NCI-H774 (cell line): ENCODE measurements at regions not wholly inside any gene's neighbourhood (a gene's known extent, or its start where the extent isn't known, plus 50 kb on each side); places are given as distances from the start of the nearest gene placed in this dataset.
"Not testable (repeated sequence)": the region's sequence is repeated elsewhere in the genome, so short reads cannot be mapped to it uniquely, and the experiment has no call there.

ENCODE experiments used
- DNase-seq: peaks from one replicate; lab custom pipeline; 2025; lab: John Stamatoyannopoulos, UW

GRCh38 chr1:165147799-165148198 lies 208.7 kb downstream of the LMX1A start:
- no peak for DNase-seq

GRCh38 chr1:165144757-165145397 lies 211.6 kb downstream of the LMX1A start:
- peak; percentile 53 for DNase-seq

GRCh38 chr1:165143437-165144065 lies 213.0 kb downstream of the LMX1A start:
- DNase-seq = no peak

- DNase-seq = no peak
Observed at GRCh38 chr1:165138960-165139359, 217.6 kb downstream of the LMX1A start.

DNA sequence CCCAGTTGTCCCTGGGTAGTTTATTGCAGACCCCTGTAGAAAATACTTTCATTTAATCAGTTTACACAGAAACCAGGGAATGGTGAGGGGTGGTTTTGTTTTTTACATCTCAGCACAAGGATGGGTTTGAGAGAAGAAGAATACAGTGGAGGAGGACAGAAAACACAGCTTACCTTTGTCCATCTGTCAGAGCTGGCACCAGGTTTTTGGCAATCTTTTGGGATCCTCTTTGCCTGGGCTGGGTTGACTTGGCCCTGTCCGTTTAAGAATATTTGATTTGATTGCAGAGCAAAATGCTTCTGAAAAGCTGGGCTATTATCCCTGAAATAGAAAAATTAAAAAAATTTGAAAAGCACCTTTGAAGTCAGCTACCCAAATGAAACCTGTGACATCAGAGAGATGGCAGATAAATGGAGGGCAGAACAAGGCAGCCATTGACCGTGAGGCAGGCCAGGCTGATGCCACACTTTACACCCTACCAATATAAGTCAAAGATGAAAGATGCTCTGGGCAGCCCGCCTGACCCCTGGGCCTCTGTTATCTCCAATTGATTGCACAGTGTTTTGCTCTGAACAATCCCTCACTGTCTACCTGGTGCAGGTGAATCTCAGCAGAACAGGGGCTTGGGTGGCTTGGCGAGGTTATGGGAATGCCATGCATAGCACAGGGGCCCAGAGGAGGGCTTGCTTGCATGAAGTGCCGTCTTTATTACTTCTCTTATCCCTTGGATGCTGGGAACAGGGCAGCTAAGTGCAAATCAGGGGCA lies 218.8 kb downstream of the LMX1A start:
- DNase-seq = no peak

DNA sequence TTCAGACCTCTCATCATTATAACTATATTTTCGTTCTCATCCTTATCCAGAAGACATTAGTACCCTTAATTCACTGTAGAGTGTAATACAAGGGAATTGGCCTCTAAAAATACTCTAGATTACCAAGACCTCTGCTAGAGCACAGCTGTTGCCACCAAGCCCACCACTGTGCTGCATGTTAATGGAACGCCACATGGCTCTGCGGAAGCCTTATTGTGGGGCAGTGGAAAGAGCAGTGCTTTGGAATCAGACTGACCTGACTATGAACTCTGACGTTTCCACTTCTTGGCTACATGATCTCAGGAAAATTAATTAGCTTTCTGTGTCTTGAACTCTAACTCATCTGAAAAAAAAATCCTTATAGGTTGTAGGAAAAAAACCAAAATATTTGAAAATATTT lies 222.1 kb downstream of the LMX1A start:
- no peak for DNase-seq

DNA sequence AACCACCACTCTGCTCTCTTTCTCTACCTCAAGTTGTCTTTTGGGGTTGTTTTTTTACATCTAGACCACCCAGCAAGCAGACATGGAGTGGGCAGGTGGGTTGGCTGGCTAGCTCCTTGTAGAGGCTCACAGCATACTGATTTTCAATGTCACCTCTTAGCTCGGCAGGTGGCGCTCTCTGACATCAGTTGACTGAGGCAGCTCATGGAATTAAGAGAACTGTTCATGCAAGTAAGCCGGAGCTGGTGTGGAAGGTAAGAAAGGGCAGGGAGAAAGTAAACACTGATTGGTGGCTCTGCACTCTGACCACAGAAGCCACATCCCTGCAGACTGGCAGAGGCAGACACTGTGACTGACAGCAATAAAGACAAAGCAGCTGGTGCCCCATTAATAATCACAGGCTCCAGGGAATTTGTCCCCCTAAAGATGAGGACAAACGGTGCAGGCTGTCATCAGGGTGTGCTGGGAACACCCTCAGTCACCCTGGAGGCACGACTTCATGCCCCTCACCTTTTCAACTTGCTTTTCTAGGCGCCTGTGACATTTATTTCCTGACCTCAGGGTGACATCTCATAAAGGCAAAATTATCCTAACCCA lies 226.8 kb downstream of the LMX1A start:
- peak; percentile 82 for DNase-seq

DNA sequence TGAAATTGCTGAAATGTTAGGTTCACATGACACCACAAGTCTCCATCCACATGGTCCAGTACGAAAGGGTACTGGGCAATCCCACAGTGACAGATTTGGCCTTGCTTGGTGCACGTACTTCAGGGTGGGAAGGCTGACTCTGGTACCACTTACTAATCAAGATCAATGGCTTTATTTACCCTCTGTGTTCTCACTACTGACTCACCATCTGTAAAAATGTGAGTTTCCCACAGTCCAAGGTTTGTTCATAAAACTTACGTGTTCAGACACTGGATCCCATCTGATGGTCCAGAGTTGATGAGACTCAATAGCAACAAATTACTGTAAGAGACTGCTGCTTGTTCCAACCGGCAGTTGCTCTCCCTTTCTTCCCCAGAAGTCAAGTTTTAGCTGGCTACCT lies 231.7 kb downstream of the LMX1A start:
- DNase-seq = no peak

GRCh38 chr1:165119086-165119485 lies 237.4 kb downstream of the LMX1A start:
- no peak for DNase-seq

GRCh38 chr1:165117482-165117881 lies 239.0 kb downstream of the LMX1A start:
- no peak for DNase-seq

DNA sequence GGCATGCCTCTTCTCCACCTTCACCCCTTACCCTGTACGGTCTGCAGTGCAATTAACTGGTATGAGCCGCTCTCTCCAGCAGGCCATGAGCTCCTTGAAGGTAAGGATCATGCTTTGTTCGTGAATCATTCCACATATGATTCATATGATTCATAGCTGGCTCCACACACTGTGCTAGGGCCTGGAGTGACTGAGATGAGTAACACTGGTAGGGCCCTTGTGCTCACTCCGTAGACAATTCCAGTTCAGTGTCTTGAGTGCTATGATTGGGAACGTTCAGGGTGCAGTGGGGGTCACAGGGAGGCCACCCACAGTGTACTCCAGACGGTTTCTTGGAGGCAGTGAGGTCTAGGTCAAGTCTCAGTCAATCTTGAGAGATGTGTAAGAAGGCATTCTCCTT lies 239.8 kb downstream of the LMX1A start:
- no peak for DNase-seq

DNA sequence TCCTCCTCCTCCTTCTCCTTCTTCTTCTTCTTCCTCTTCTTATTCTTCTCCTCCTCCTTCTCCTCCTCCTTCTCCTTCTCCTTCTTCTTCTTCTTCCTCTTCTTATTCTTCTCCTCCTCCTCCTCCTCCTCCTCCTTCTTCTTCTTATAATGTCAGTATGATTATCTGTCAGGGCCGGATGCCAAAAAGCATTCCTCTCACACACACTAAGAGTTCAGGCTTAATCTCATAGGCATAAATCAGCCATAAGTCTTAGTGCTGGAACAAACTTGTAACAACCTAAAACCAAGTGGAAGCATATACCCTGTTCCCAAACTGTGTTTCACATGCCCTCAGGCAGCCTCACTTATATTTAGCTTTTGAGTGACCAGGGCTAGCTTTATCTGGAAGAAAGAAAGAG lies 240.3 kb downstream of the LMX1A start:
- DNase-seq = no peak

- no peak for DNase-seq
Observed at GRCh38 chr1:165114889-165115285, 241.6 kb downstream of the LMX1A start.

GRCh38 chr1:165114022-165114888 lies 242.3 kb downstream of the LMX1A start:
- peak; percentile 70 for DNase-seq

DNA sequence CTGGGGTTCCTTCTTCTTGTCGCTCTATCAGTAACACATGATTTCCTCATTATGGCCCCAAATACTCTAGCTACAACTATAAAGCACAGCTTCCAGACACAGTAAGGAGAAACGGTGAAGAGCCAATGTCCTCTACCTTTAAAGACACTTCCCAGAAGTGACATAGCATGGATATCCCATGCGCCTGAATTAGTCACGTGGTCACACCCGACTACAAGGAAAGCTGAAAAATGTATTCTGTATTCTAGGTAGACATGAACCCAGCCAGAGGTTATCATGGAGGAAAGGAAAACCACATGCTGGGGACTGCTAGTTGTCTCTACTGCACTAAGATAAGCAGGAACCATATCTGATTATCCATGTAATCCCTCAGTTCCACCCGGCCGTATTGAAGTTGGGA lies 244.3 kb downstream of the LMX1A start:
- DNase-seq = no peak

GRCh38 chr1:165109013-165109412 lies 247.5 kb downstream of the LMX1A start:
- peak; percentile 62 for DNase-seq

DNA sequence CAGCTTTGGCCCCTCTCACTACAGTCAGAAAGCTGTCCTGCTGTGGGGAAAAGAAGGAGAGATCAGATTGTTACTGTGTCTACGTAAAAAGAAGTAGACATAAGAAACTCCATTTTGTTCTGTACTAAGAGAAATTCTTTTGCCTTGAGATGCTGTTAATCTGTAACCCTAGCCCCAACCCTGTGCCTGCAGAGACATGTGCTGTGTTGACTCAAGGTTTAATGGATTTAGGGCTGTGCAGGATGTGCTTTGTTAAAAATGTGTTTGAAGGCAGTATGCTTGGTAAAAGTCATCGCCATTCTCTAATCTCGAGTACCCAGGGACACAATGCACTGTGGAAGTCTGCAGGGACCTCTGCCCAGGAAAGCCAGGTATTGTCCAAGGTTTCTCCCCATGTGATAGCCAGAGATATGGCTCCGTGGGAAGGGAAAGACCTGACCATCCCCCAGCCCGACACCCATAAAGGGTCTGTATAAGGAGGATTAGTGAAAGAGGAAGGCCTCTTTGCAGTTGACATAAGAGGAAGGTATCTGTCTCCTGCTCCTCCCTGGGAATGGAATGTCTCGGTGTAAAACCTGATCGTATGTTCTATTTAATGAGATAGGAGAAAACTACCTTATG lies 263.9 kb downstream of the LMX1A start:
- not testable (repeated sequence) for DNase-seq

- DNase-seq = no peak
Observed at GRCh38 chr1:165080253-165080896, 276.1 kb downstream of the LMX1A start.

- DNase-seq = no peak
Observed at GRCh38 chr1:165078391-165078790, 278.1 kb downstream of the LMX1A start.

DNA sequence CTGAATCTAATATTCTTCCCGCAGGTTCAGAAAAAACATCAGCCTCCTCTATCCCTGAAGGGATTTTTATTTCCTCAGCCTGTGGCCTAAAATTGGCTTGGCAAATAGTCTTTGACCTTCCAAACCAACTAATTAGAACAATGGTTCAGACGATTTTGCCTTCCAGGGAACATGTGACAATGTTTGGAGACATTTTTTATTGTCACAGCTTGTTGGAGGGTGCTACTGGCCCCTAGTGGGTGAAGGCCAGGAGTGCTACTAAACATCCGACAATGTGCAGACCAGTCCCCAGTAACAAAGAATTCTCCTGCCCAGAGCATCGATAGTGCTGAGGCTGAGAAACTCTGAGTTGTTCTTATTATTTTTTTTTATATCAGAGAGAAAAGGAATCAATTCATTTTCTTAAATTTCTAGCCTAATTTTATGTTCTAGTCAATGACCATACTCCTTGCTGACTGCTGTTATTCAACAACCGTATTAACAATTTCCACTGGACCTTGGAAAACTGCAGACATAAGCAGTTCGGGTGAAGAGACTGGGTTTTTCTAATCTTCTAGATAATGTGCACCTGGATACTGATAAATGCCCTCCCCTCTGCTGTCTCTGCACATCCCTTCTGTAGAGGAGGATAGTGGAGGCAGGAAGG lies 280.7 kb downstream of the LMX1A start:
- DNase-seq = no peak
